ENCODE measurements at regions not wholly inside any gene's neighbourhood (a gene's known extent, or its start where the extent isn't known, plus 50 kb on each side); places are given as distances from the start of the nearest gene placed in this dataset.

DNA sequence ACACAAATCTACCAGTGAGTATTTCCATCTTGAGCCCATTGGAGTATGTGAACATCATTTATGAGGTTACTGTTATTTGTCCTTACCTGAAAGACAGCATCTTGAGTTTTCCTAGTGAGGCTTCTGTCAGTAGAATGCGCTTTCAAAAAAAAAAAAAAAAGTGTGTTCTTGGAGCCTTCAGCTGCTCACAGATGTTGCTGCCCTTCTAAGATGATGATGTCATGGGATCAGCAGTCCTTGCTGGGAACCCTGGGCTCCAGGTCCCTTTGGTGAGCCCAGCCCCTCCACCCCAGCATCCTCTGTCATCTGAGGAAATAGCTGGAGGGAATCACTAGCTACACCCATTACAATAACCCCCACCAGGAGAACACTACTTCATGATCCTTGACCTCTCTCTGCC lies 83.3 kb downstream of the ATPSCKMT start:
- Mint-ChIP-seq H3K27me3 (peaks cover 3% of the 10 kb centered on the region), H3K27ac (no peak overlapping the region), H3K9me3 (peaks cover 11% of the 10 kb centered on the region), H3K4me3 (no peak overlapping the region), H3K36me3 (ENCODE audit: low read depth) (peaks cover 5% of the 10 kb centered on the region), H3K4me1 (ENCODE audit: low read depth) (no peaks in the 10 kb centered on the region)
- no peak for ATAC-seq
- ChIA-PET POLR2A (no interaction called here), CTCF (no interaction called here)
- TF ChIP-seq, protein P1, sequence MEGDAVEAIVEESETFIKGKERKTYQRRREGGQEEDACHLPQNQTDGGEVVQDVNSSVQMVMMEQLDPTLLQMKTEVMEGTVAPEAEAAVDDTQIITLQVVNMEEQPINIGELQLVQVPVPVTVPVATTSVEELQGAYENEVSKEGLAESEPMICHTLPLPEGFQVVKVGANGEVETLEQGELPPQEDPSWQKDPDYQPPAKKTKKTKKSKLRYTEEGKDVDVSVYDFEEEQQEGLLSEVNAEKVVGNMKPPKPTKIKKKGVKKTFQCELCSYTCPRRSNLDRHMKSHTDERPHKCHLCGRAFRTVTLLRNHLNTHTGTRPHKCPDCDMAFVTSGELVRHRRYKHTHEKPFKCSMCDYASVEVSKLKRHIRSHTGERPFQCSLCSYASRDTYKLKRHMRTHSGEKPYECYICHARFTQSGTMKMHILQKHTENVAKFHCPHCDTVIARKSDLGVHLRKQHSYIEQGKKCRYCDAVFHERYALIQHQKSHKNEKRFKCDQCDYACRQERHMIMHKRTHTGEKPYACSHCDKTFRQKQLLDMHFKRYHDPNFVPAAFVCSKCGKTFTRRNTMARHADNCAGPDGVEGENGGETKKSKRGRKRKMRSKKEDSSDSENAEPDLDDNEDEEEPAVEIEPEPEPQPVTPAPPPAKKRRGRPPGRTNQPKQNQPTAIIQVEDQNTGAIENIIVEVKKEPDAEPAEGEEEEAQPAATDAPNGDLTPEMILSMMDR (IDR thresholded peaks at IDR 0.05), result no peak
- DNase-seq, result no peak
- intact Hi-C loops (cut with micrococcal nuclease), result no loop called here

DNA sequence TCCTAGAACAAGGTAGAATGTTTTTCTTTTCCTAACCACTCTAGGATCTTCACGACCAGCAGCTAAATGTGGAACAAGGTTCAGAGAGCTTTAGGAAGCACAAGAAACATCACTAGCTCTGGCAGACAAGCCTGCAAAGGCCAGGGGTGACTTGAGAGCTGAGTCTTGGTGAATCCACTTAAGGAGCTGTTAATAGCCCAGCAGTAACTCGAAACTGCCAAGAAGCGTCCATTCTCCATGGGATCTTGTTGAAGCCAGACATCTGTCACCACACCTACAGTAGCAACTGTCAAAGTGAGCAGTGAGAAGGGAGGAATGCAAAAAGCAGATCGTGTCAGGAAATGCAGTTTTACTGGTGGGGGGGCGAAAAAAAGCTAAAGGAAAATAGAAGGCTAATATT lies 87.2 kb downstream of the ATPSCKMT start:
- CTCF ChIA-PET, result no interaction called here
- peaks cover 8% of the 10 kb centered on the region for H3K27me3 Mint-ChIP-seq
- no peak for ATAC-seq

DNA sequence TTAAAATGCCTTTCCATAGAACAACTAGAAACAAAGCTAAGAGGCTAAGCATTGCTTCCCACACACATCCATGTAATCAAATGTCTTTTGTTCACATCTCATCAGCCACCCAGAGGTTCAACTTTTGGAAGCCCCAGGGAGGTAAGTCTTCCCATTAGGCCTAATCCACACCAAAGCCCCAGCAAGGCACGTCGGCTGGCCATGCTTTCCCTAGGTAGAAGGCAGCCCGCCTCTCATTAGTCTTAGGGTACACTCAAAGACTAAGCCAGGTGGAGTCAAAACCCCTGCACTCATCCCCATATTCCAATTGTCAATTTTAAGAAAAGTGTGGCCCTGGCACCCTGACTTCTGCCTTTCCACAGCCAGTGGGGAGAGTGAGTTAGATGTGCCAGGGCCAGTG lies 87.9 kb downstream of the ATPSCKMT start:
- no peak overlapping the region for H3K4me3 Mint-ChIP-seq
- peaks cover 8% of the 10 kb centered on the region for H3K27me3 Mint-ChIP-seq
- intact Hi-C loops (cut with micrococcal nuclease), result no loop called here
- no peak for DNase-seq
- ChIA-PET CTCF (no interaction called here), POLR2A (no interaction called here)
- peaks cover 5% of the 10 kb centered on the region for H3K36me3 Mint-ChIP-seq (ENCODE audit: low read depth)
- TF ChIP-seq, protein P1 (IDR thresholded peaks at IDR 0.05), result no peak
- H3K9me3 Mint-ChIP-seq, result peaks cover 11% of the 10 kb centered on the region
- no peak overlapping the region for H3K27ac Mint-ChIP-seq
- ATAC-seq, result no peak
- no peaks in the 10 kb centered on the region for H3K4me1 Mint-ChIP-seq (ENCODE audit: low read depth)

More for the DNA sequence above, 87.2 kb downstream of the ATPSCKMT start:
- intact Hi-C loops (cut with micrococcal nuclease), result no loop called here
- TF ChIP-seq, protein P1 (IDR thresholded peaks at IDR 0.05), result no peak
- Mint-ChIP-seq H3K27ac (no peak overlapping the region), H3K36me3 (ENCODE audit: low read depth) (peaks cover 5% of the 10 kb centered on the region), H3K4me1 (ENCODE audit: low read depth) (no peaks in the 10 kb centered on the region), H3K9me3 (peaks cover 11% of the 10 kb centered on the region), H3K4me3 (no peak overlapping the region)
- POLR2A ChIA-PET, result no interaction called here
- no peak for DNase-seq

DNA sequence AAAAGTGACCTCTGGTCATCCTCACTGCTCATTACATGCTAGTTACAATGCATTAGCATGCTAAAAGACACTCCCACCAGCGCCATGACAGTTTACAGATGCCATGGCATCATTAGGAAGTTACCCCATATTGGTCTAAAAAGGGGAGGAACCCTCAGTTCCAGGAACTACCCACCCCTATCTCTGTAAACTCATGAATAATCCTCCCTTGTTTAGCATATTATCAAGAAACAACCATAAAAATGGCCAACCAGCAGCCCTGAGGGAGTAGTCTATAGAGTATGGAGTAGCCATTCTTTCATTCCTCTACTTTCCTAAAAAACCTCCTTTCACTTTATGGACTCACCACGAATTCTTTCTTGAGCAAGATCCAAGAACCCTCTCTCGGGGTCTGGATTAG lies 89.4 kb downstream of the ATPSCKMT start:
- DNase-seq, result no peak
- TF ChIP-seq, protein P1 (IDR thresholded peaks at IDR 0.05), result no peak
- CTCF ChIA-PET, result no interaction called here
- intact Hi-C loops (cut with micrococcal nuclease), result no loop called here
- Mint-ChIP-seq H3K36me3 (ENCODE audit: low read depth) (no peaks in the 10 kb centered on the region), H3K9me3 (peaks cover 3% of the 10 kb centered on the region), H3K27me3 (peaks cover 8% of the 10 kb centered on the region), H3K4me3 (no peak overlapping the region), H3K4me1 (ENCODE audit: low read depth) (no peaks in the 10 kb centered on the region), H3K27ac (no peak overlapping the region)
- POLR2A ChIA-PET, result no interaction called here
- no peak for ATAC-seq

DNA sequence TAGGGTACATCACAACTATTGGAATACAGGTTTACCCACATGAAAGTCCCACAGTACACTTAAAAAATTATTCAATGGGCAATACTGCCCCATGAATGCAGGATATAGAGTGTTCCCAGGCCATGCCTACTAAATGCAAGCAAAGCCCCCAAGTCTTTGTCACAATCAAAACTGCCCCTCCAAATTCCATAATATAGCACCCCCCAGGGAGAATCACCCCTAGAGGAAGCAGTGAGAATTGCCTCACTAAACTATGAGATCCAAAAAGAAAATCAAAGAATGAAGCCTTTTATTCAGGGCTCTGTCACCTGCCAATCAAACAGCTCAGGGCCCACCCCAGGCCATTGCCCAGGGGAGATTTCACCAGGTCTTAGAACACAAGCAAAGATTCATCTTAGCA lies 90.8 kb downstream of the ATPSCKMT start:
- CTCF ChIA-PET, result no interaction called here
- Mint-ChIP-seq H3K4me3 (no peak overlapping the region), H3K27ac (no peak overlapping the region), H3K36me3 (ENCODE audit: low read depth) (no peaks in the 10 kb centered on the region), H3K4me1 (ENCODE audit: low read depth) (no peaks in the 10 kb centered on the region), H3K27me3 (peaks cover 8% of the 10 kb centered on the region), H3K9me3 (no peaks in the 10 kb centered on the region)
- intact Hi-C loops (cut with micrococcal nuclease), result no loop called here
- no peak for DNase-seq
- no peak for ATAC-seq
- POLR2A ChIA-PET, result no interaction called here
- TF ChIP-seq, protein P1 (IDR thresholded peaks at IDR 0.05), result no peak
